ENCODE measurements at regions not wholly inside any gene's neighbourhood (a gene's known extent, or its start where the extent isn't known, plus 50 kb on each side); places are given as distances from the start of the nearest gene placed in this dataset.

DNA sequence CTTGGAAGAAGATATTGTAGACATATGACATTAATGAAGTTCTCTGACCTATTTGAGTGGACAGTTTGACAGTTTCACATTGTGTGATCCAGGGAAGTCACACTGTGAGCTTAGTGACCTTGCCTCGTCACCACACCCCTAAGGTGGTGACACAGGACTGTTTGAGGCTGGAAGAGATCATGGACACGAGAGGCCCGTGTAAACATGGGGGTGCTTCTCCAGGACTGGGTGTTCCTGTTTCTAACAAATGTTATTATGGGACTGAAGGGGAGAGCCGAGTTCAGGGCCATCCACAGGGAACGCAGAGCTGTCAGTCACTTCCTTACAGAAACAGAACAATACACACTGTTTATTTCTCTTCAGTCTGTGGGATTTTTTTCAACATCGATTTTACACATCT is 96.5 kb upstream of the DNAJC19 start:
- TF ChIP-seq CTCF (IDR thresholded peaks at IDR 0.05; ENCODE audit: insufficient read depth, low read length, poor library complexity, severe bottlenecking): no peak
- TF ChIP-seq EZH2phosphoT487 (conservative IDR thresholded peaks at IDR 0.05; ENCODE audit: low read length): no peak
- no peak overlapping the region for H2AFZ ChIP-seq (ENCODE audit: low read depth, low read length, severe bottlenecking)
- H3K4me3 ChIP-seq (ENCODE audit: insufficient read depth, low read length, poor library complexity, severe bottlenecking): no peak overlapping the region
- H3K27ac ChIP-seq (ENCODE audit: low read depth, low read length): no peak overlapping the region
- H3K27me3 ChIP-seq (ENCODE audit: low read length): peaks cover 2% of the 10 kb centered on the region; the same call in 1 of the 2 replicates
- no peaks in the 10 kb centered on the region for H3F3A ChIP-seq (ENCODE audit: insufficient read depth)
- no peaks in the 10 kb centered on the region for H3K36me3 ChIP-seq (ENCODE audit: low read length)
- H3K9me3 ChIP-seq (ENCODE audit: insufficient read depth, low read length): no peaks in the 10 kb centered on the region
- H3K9ac ChIP-seq (ENCODE audit: low read length): no peak overlapping the region
- no peak overlapping the region for H3K4me2 ChIP-seq (ENCODE audit: low read depth, low read length, poor library complexity, severe bottlenecking)
- no peaks in the 10 kb centered on the region for H3K79me2 ChIP-seq (ENCODE audit: insufficient read depth, low read length)
- H4K20me1 ChIP-seq (ENCODE audit: low read depth, low read length): no peaks in the 10 kb centered on the region
- H3K9me2 ChIP-seq (replicated peaks; ENCODE audit: insufficient read depth, low read length): no peaks in the 10 kb centered on the region

DNA sequence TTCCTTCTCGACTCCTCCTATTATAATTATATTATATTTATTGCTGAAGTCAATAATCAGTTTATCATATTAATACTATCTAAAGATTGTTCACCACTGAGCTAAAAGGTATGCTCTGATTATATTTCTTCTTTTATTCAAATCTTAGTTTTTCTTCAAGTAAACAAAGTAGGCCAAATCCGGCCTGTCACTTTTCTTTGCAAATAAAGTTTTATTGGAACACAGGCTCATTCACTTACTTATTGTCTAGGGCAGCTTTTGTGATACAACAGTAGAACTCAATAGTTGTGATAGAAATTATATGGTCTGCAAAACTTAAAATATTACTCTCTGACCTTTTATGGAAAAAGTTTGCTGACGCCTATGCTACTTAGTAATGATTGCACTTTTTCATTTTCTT is 92.4 kb upstream of the DNAJC19 start:
- Histone ChIP-seq H3K9ac (ENCODE audit: low read length) (no peak overlapping the region), H3K79me2 (ENCODE audit: insufficient read depth, low read length) (no peaks in the 10 kb centered on the region), H3K36me3 (ENCODE audit: low read length) (no peaks in the 10 kb centered on the region), H3K9me2 (replicated peaks; ENCODE audit: insufficient read depth, low read length) (no peaks in the 10 kb centered on the region), H3K27ac (ENCODE audit: low read depth, low read length) (no peak overlapping the region), H4K20me1 (ENCODE audit: low read depth, low read length) (no peaks in the 10 kb centered on the region), H3K4me2 (ENCODE audit: low read depth, low read length, poor library complexity, severe bottlenecking) (no peak overlapping the region), H3K27me3 (ENCODE audit: low read length) (no peaks in the 10 kb centered on the region), H3F3A (ENCODE audit: insufficient read depth) (no peaks in the 10 kb centered on the region), H3K4me3 (ENCODE audit: insufficient read depth, low read length, poor library complexity, severe bottlenecking) (no peak overlapping the region), H3K9me3 (ENCODE audit: insufficient read depth, low read length) (no peaks in the 10 kb centered on the region), H2AFZ (ENCODE audit: low read depth, low read length, severe bottlenecking) (no peak overlapping the region)
- TF ChIP-seq EZH2phosphoT487 (conservative IDR thresholded peaks at IDR 0.05; ENCODE audit: low read length) (no peak), CTCF (IDR thresholded peaks at IDR 0.05; ENCODE audit: insufficient read depth, low read length, poor library complexity, severe bottlenecking) (no peak)

GRCh38 chr3:181076558-181076957 is 87.0 kb upstream of the DNAJC19 start:
- Histone ChIP-seq H3K9me2 (replicated peaks; ENCODE audit: insufficient read depth, low read length) (no peaks in the 10 kb centered on the region), H2AFZ (ENCODE audit: low read depth, low read length, severe bottlenecking) (no peak overlapping the region), H3K9me3 (ENCODE audit: insufficient read depth, low read length) (no peaks in the 10 kb centered on the region), H3K27me3 (ENCODE audit: low read length) (no peaks in the 10 kb centered on the region), H3K79me2 (ENCODE audit: insufficient read depth, low read length) (no peaks in the 10 kb centered on the region), H3K4me2 (ENCODE audit: low read depth, low read length, poor library complexity, severe bottlenecking) (no peak overlapping the region), H3K4me3 (ENCODE audit: insufficient read depth, low read length, poor library complexity, severe bottlenecking) (no peak overlapping the region), H4K20me1 (ENCODE audit: low read depth, low read length) (no peaks in the 10 kb centered on the region), H3K27ac (ENCODE audit: low read depth, low read length) (no peak overlapping the region), H3K9ac (ENCODE audit: low read length) (no peak overlapping the region), H3K36me3 (ENCODE audit: low read length) (no peaks in the 10 kb centered on the region), H3F3A (ENCODE audit: insufficient read depth) (no peaks in the 10 kb centered on the region)
- no peak for TF ChIP-seq EZH2phosphoT487 (conservative IDR thresholded peaks at IDR 0.05; ENCODE audit: low read length)
- TF ChIP-seq CTCF (IDR thresholded peaks at IDR 0.05; ENCODE audit: insufficient read depth, low read length, poor library complexity, severe bottlenecking): no peak

Data from SU-DHL-6 (cell line).